HG02763 (cell line): ENCODE measurements at regions not wholly inside any gene's neighbourhood (a gene's known extent, or its start where the extent isn't known, plus 50 kb on each side); places are given as distances from the start of the nearest gene placed in this dataset.

ENCODE experiments used
- ATAC-seq: cut with Tn5 transposase; IDR thresholded peaks from one replicate; pipeline ENCODE4 v1.9.1; 2021; ENCODE audit warnings: mild to moderate bottlenecking, moderate library complexity; ENCODE audit not compliant: unreplicated experiment

DNA sequence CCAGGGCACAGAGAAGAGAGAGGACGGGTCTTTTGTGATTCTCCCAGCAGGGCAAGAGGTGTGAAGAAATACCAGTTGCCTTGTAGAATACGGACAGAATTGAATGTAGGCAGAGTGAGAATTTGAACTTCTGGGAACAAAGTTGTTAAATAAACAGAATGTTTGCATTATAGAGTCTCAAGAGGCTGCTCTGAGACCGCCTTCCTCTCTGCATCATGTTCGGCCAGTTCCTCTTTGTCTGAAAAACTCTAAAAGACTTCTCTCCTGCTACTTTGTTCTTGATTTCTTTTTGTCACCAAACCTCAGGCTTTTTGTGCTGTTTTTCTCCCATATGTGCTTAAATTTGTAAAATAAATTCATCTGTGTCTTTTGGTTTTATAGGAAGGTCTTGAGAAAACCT, 256.4 kb downstream of the DLEU7 start:
- no peak for ATAC-seq

DNA sequence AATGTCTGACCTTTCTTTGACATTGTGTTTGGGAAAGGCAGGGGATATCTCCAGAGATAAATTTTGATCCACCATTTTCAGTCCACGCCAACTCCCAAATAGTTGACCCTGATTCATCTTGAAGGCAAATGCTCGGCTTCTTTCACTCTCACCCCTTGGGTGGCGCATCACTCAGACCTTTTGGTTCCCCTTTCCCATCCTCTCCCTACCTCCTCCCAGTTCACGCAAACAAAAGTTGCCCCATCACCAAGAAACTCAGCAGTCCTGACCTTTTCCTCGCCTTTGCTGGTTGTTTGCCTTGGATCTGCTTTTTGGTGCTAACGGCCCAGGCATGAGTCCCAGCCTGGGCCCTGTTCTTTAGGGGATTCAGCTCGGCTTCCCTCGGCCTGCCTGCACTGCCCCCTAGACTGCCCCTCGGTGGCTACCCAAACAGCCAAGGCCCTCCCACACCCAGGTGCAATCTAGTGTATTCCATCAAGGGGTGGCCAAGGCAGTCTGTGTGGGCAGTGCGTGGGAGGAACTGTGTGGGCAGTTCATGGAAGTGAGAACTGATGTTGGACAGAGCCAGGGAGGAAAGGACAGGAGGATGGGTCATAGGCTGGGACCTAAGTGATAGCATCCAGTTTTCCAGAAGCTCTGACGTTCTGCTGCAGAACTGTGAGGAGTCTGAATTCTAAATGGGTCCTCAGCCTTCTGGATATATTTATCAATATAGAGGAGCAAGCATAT, 255.7 kb downstream of the DLEU7 start:
- no peak for ATAC-seq

- no peak for ATAC-seq
These were observed 254.9 kb downstream of the DLEU7 start for GRCh38 chr13:50588491-50589130.

- no peak for ATAC-seq
These were observed 254.4 kb downstream of the DLEU7 start for GRCh38 chr13:50589139-50589538.

- no peak for ATAC-seq
These were observed 253.8 kb downstream of the DLEU7 start for GRCh38 chr13:50589651-50590054.

DNA sequence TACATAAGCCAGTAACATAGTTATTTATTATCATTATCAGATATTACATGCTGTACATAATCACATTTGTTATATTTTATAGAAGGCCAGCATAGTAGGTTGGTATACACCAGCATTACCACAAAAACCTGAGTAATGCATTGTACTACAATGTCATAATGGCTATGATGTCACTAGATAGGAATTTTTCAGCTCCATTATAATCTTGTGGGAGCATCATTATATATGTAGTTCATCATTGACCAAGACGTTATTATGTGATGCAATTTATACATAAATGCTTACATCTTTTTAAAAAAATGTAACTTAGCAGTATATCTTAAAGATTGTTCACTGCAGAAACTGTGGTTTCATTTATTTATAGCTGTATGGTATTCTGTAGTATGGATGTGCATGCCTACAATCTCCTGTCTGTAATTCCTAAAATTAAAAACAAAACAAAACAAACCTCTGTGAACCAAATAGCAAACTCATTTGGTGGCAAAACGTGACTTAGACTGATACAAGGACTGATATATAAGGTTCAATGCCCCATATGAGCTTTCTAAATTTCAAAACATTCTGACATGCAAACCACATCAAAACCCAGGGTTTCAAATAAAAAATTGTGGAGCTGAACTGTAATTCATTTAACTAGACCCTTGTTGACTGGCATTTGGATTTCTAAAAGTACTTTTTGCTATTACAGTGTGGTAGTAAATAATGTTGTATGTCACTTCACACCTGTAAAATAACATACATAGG, 250.9 kb downstream of the DLEU7 start:
- ATAC-seq: no peak

GRCh38 chr13:50593207-50593606, 250.3 kb downstream of the DLEU7 start:
- ATAC-seq: no peak

GRCh38 chr13:50594276-50595051, 249.0 kb downstream of the DLEU7 start:
- ATAC-seq: peak; percentile 88

DNA sequence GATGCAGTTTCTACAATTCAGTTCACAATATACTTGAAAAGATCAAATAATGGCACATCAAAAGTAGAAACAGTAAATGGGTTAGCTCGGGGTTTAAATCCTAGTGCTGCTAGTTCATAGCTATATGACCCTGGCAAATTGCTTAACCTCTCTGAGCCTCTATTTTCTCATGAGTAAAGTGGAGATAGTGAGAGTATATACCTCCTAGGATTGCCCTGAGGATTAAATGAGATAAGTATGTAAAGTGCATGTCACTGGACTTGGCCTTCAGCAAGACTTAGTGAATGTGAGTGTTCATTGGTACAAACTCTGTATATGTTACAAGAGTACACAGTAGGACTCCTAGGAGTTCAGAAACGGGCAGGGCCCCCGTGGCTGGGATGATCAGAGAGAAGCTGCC, 248.3 kb downstream of the DLEU7 start:
- ATAC-seq: no peak

GRCh38 chr13:50596156-50596555, 247.3 kb downstream of the DLEU7 start:
- no peak for ATAC-seq

DNA sequence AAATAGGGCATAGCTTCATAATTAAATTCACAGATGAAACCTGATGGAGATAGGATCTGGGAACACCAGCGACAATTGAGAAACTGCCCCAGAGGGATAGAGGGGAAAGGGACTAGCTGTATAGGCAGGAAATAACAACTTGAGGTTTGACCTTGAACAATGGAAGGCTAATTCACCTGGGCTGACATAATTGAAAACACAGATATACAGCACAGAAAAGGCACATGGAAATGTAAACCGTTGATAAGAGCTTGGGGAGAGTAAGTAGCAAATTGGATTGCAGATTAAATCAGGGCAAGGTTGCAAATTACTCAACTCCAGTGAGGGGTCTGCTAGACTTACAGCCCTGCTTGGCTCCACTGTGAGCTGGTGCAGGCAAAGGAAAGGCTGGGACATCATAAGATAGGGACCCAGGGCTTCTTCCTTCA, 246.7 kb downstream of the DLEU7 start:
- no peak for ATAC-seq

GRCh38 chr13:50598338-50598737, 245.2 kb downstream of the DLEU7 start:
- no peak for ATAC-seq

- no peak for ATAC-seq
These were observed 244.4 kb downstream of the DLEU7 start for GRCh38 chr13:50599046-50599445.

- no peak for ATAC-seq
These were observed 243.6 kb downstream of the DLEU7 start for GRCh38 chr13:50599927-50600326.

GRCh38 chr13:50608370-50608769, 235.1 kb downstream of the DLEU7 start:
- no peak for ATAC-seq

- ATAC-seq: no peak
These were observed 234.5 kb downstream of the DLEU7 start for GRCh38 chr13:50609011-50609410.

GRCh38 chr13:50610238-50610637, 233.3 kb downstream of the DLEU7 start:
- ATAC-seq: no peak

DNA sequence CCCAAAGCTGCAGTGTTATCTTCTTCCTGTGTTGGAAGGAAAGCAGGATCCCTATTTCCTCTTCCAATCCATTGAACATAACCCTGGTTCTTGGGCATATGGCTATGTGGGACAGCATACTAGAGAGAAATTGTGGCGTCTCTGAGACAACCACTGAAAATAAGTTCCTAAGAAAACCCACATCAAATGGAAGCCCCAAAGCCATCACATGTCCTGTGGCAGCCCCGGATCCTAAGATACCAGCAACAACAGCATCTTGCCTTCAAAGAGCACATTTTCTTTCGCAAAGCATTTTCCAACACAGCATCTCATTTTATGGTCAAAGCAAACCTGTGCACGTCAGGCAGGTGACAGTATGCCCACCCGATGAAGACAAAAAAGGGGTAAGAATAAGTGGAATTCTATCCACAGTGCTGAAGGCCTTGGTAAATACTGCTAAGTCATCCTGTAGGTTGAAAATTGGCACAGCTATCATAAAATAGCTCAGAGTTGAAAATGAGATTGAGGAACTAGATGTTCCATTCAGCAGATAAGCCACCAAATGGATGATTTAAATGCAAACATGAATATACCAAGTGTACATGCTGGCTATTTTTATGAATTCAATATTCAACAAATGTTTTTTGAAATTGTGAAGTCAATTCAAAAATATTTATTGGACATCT, 232.2 kb downstream of the DLEU7 start:
- no peak for ATAC-seq

DNA sequence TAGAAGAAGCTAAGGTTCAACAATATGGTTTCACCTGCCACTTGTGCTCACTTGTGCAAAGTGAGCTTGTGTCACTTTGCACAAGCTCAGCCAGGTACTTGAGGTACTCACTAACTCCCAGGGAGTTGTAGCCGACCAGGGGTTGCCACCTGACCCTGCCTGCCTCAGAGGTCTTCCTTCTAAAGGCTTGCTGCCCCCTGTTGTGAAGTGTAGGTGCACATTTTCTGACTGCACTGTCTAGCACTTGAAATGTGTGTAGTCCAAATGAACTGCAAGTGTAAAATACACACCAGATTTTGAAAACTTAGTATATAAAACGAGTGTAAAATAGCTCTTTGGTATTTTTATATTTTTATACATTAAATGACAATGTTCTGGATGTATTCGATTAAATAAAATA, 230.8 kb downstream of the DLEU7 start:
- no peak for ATAC-seq

DNA sequence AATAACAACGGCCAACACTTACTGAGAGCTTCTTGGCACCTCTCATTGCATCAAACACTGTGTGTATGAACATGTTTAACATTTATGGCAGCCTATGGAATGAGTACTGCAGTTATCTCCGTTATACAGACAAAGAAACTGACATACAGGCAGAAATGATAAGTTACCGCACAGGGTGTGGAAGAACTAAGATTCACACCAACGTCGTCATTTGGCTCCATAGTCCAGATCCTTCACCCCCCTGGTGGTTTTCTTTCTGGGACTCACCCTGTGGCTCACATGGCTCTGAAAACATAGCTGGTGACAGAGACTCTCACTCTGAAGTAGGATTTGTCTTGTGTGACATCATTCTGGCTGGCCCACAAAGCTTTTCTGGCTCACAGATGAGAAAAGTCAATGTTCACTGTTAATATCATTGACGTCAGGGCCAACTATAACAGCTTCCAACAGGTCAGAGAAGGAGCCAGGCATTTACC, 230.1 kb downstream of the DLEU7 start:
- ATAC-seq: no peak

- no peak for ATAC-seq
These were observed 228.3 kb downstream of the DLEU7 start for GRCh38 chr13:50615234-50615633.
